HUDEP-2 (cell line): ENCODE measurements at regions not wholly inside any gene's neighbourhood (a gene's known extent, or its start where the extent isn't known, plus 50 kb on each side); places are given as distances from the start of the nearest gene placed in this dataset.
"Not testable (repeated sequence)": the region's sequence is repeated elsewhere in the genome, so short reads cannot be mapped to it uniquely, and the experiment has no call there.

ENCODE experiments used
- DNase-seq, 76 experiments: peaks; one replicate each; lab custom pipeline; 2025; ENCODE audit not compliant: unreplicated experiment in 76 of 76; lab: John Stamatoyannopoulos, UW

- no peak for DNase-seq
Observed at GRCh38 chr7:15057272-15057671, 154.7 kb upstream of the DGKB start.

GRCh38 chr7:15054304-15054703, 151.8 kb upstream of the DGKB start:
- DNase-seq = not testable (repeated sequence)

- no peak for DNase-seq
Observed at GRCh38 chr7:15049157-15049556, 146.6 kb upstream of the DGKB start.

- no peak for DNase-seq
Observed at GRCh38 chr7:15046861-15047260, 144.3 kb upstream of the DGKB start.

GRCh38 chr7:15043931-15044330, 141.4 kb upstream of the DGKB start:
- DNase-seq = peak in 45 of 76 experiments; percentile 6 to 67 (median 42)

- DNase-seq = peak in 28 of 76 experiments; percentile 5 to 72 (median 37)
Observed at GRCh38 chr7:15042285-15043065, 139.9 kb upstream of the DGKB start.

GRCh38 chr7:15041226-15041625, 138.7 kb upstream of the DGKB start:
- DNase-seq = no peak

- DNase-seq = no peak
Observed at GRCh38 chr7:15035814-15036213, 133.3 kb upstream of the DGKB start.

- DNase-seq = peak in 15 of 76 experiments; percentile 4 to 64 (median 32)
Observed at GRCh38 chr7:15033039-15033438, 130.5 kb upstream of the DGKB start.

GRCh38 chr7:15018981-15019380, 116.4 kb upstream of the DGKB start:
- DNase-seq = no peak

GRCh38 chr7:15016766-15017165, 114.2 kb upstream of the DGKB start:
- DNase-seq = no peak

- no peak for DNase-seq
Observed at GRCh38 chr7:15016315-15016667, 113.7 kb upstream of the DGKB start.

GRCh38 chr7:15015545-15016314, 113.2 kb upstream of the DGKB start:
- DNase-seq = peak in 30 of 76 experiments; percentile 1 to 65 (median 32)

- DNase-seq = no peak
Observed at GRCh38 chr7:15012135-15012534, 109.6 kb upstream of the DGKB start.

GRCh38 chr7:15011289-15011688, 108.7 kb upstream of the DGKB start:
- no peak for DNase-seq

GRCh38 chr7:15007507-15007906, 105.0 kb upstream of the DGKB start:
- DNase-seq = peak in 20 of 76 experiments; percentile 2 to 33 (median 9)

- DNase-seq = no peak
Observed at GRCh38 chr7:15005672-15006071, 103.1 kb upstream of the DGKB start.

GRCh38 chr7:15000157-15000556, 97.6 kb upstream of the DGKB start:
- DNase-seq = no peak

GRCh38 chr7:14999331-14999730, 96.8 kb upstream of the DGKB start:
- DNase-seq = no peak

- DNase-seq = no peak
Observed at GRCh38 chr7:14995774-14996173, 93.2 kb upstream of the DGKB start.

- DNase-seq = no peak
Observed at GRCh38 chr7:14988941-14989340, 86.4 kb upstream of the DGKB start.

GRCh38 chr7:14978687-14979086, 76.1 kb upstream of the DGKB start:
- DNase-seq = no peak
